Upper lobe of left lung (tissue), 6 donors: ENCODE measurements at regions not wholly inside any gene's neighbourhood (a gene's known extent, or its start where the extent isn't known, plus 50 kb on each side); places are given as distances from the start of the nearest gene placed in this dataset.

Source experiments
- ATAC-seq, 2 donors: fragments of 200-7000 bp; cut with Tn5 transposase; one replicate each; pipeline ENCODE4 v1.9.1; 2022; ENCODE audit warnings: mild to moderate bottlenecking in 2 of 2, moderate library complexity in 2 of 2; ENCODE audit not compliant: low FRiP score in 2 of 2
- DNase-seq, 2 donors: peaks; one replicate each; pipeline ENCODE4 v3.0.0-alpha.2; 2019 to 2020
- H3K27ac ChIP-seq, 4 donors: fragments of 200-600 bp; sonication (generic); one replicate each; pipeline ENCODE4 v1.5.1; 2016 to 2019
- H3K27me3 ChIP-seq, 4 donors: fragments of 200-600 bp; sonication (generic); one replicate each; pipeline ENCODE4 v1.5.1; 2017 to 2019
- H3K36me3 ChIP-seq, 4 donors: fragments of 200-600 bp; sonication (generic); one replicate each; pipeline ENCODE4 v1.5.1; 2016 to 2019
- H3K4me1 ChIP-seq, 4 donors: fragments of 200-600 bp; sonication (generic); one replicate each; pipeline ENCODE4 v1.5.1; 2018 to 2019
- H3K4me3 ChIP-seq, 4 donors: fragments of 200-600 bp; sonication (generic); one replicate each; pipeline ENCODE4 v1.5.1; 2017 to 2019; ENCODE audit warnings: mild to moderate bottlenecking in 2 of 4, moderate library complexity in 1 of 4
- H3K9me3 ChIP-seq, 4 donors: fragments of 200-600 bp; sonication (generic); one replicate each; pipeline ENCODE4 v1.5.1; 2018 to 2019
- CTCF ChIP-seq, 6 experiments: fragments of 450-650 bp in 4 of 6; fragments of 200-600 bp in 2 of 6; sonication (generic) in 2 of 6; IDR thresholded peaks; one replicate each; pipeline ENCODE4 v1.5.1; 2016 to 2019; ENCODE audit warnings: antibody characterized with exemption in 6 of 6
- EP300 ChIP-seq, 4 donors: sonication (generic); formaldehyde crosslinking; IDR thresholded peaks; one replicate each; pipeline ENCODE4 v1.5.1; 2017; ENCODE audit warnings: antibody characterized with exemption in 4 of 4, control low read depth in 2 of 4
- POLR2A ChIP-seq, 4 donors: fragments of 450-650 bp; IDR thresholded peaks; one replicate each; pipeline ENCODE4 v1.5.1; 2016 to 2017; ENCODE audit warnings: antibody characterized with exemption in 4 of 4, mild to moderate bottlenecking in 2 of 4
- POLR2AphosphoS5 ChIP-seq, 2 donors: sonication (generic); formaldehyde crosslinking; IDR thresholded peaks; one replicate each; pipeline ENCODE4 v1.5.1; 2017; ENCODE audit warnings: antibody characterized with exemption in 2 of 2
- WGBS, 2 donors: methylation state at CpG; one replicate each; pipeline ENCODE4 v1.1.5; 2017 to 2018; 5-methylcytosine and 5-hydroxymethylcytosine counted together
- donor health status: DM: no; HTN: no; CAD: no; lungs with moderate emphysema.
- donor health status: DM: no; HTN: yes; CAD: no; lungs with severe emphysema.

- Histone ChIP-seq H3K9me3 (peaks cover 0 to 10% (median 6%) of the 10 kb centered on the region in 4 donors), H3K27me3 (no peaks in the 10 kb centered on the region), H3K27ac (no peak overlapping the region), H3K36me3 (no peaks in the 10 kb centered on the region), H3K4me3 (no peak overlapping the region), H3K4me1 (no peaks in the 10 kb centered on the region)
- no peak for DNase-seq
- TF ChIP-seq CTCF (IDR thresholded peaks at IDR 0.05) (no peak), EP300 (IDR thresholded peaks at IDR 0.05) (no peak), POLR2A (IDR thresholded peaks at IDR 0.05) (no peak), POLR2AphosphoS5 (IDR thresholded peaks at IDR 0.05) (no peak)
- 35 to 37% methylated on average over 2 of the region's 2 CpGs for WGBS, 2 donors
- ATAC-seq, result no peak
These were observed 317.6 kb upstream of the GNPDA2 start for GRCh38 chr4:45043911-45044310.

GRCh38 chr4:45036677-45037076, 310.3 kb upstream of the GNPDA2 start:
- ATAC-seq (no peak), DNase-seq (no peak)
- Histone ChIP-seq H3K36me3 (no peaks in the 10 kb centered on the region), H3K27me3 (no peaks in the 10 kb centered on the region), H3K9me3 (no peaks in the 10 kb centered on the region), H3K27ac (no peak overlapping the region), H3K4me1 (no peaks in the 10 kb centered on the region), H3K4me3 (no peak overlapping the region)
- 69 to 79% methylated on average over 2 of the region's 2 CpGs for WGBS, 2 donors
- no peak for TF ChIP-seq CTCF (IDR thresholded peaks at IDR 0.05)
- no peak for TF ChIP-seq POLR2A (IDR thresholded peaks at IDR 0.05)
- no peak for TF ChIP-seq POLR2AphosphoS5 (IDR thresholded peaks at IDR 0.05)
- no peak for TF ChIP-seq EP300 (IDR thresholded peaks at IDR 0.05)

- TF ChIP-seq POLR2A (IDR thresholded peaks at IDR 0.05) (no peak), EP300 (IDR thresholded peaks at IDR 0.05) (no peak), CTCF (IDR thresholded peaks at IDR 0.05) (no peak), POLR2AphosphoS5 (IDR thresholded peaks at IDR 0.05) (no peak)
- WGBS, 2 donors, result 42 to 43% methylated on average over 5 of the region's 5 CpGs
These were observed 307.5 kb upstream of the GNPDA2 start for GRCh38 chr4:45033676-45034419.

DNA sequence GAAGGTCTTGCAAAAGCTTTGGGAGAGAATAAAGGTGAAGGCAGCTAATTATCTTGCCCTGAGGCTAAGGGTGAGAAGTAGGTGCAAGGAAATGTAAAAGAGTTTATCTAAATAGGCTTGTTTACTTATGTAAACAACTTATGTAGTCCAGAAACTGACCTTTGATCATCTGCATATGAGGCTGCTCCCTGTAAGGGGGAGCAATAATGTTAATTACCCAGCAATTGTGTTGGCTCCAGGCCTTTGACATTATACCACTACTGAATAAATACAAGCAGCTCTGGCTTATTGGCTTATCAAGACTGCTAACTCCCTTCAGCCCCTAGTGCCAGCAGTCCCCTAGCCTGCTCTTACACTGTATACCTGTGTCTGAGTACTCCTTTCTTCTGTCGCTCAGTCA, 303.7 kb upstream of the GNPDA2 start:
- Histone ChIP-seq H3K36me3 (no peaks in the 10 kb centered on the region), H3K4me1 (no peaks in the 10 kb centered on the region), H3K9me3 (no peaks in the 10 kb centered on the region), H3K27ac (no peak overlapping the region), H3K4me3 (no peak overlapping the region), H3K27me3 (no peaks in the 10 kb centered on the region)
- WGBS, 2 donors, result 92 to 100% methylated on average over 1 of the region's 1 CpG
- ATAC-seq (no peak), DNase-seq (no peak)
- TF ChIP-seq EP300 (IDR thresholded peaks at IDR 0.05), result no peak
- TF ChIP-seq CTCF (IDR thresholded peaks at IDR 0.05), result no peak
- no peak for TF ChIP-seq POLR2A (IDR thresholded peaks at IDR 0.05)
- no peak for TF ChIP-seq POLR2AphosphoS5 (IDR thresholded peaks at IDR 0.05)

More at GRCh38 chr4:45033676-45034419, 307.5 kb upstream of the GNPDA2 start:
- Histone ChIP-seq H3K27ac (no peak overlapping the region), H3K4me3 (no peak overlapping the region), H3K9me3 (no peaks in the 10 kb centered on the region), H3K4me1 (no peaks in the 10 kb centered on the region), H3K36me3 (no peaks in the 10 kb centered on the region), H3K27me3 (no peaks in the 10 kb centered on the region)
- ATAC-seq (no peak), DNase-seq (no peak)

DNA sequence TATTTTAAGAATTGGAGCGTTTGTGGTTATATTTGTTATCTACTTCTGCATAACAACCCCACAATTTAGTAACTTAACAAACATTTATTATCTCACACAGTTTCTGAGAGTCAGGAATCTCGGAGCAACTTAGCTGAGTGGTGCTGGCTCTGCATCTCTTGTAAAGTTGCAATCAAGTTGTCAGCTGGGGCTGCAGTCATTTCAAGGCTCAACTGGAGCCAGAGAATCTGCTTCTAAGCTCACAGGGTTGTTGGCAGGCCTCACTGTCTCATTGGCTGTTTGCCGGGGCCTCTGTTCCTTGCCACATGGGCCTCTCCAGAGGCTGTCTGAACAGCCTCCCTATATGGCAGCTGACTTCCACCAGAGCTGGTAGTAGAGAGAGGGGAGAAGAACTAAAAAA, 281.2 kb upstream of the GNPDA2 start:
- Histone ChIP-seq H3K4me1 (no peaks in the 10 kb centered on the region), H3K36me3 (no peaks in the 10 kb centered on the region), H3K9me3 (no peaks in the 10 kb centered on the region), H3K27me3 (no peaks in the 10 kb centered on the region), H3K27ac (no peak overlapping the region), H3K4me3 (no peak overlapping the region)
- DNase-seq (no peak), ATAC-seq (no peak)
- 45 to 72% methylated on average over 3 of the region's 3 CpGs for WGBS, 2 donors
- TF ChIP-seq POLR2AphosphoS5 (IDR thresholded peaks at IDR 0.05), result no peak
- TF ChIP-seq POLR2A (IDR thresholded peaks at IDR 0.05), result no peak
- TF ChIP-seq EP300 (IDR thresholded peaks at IDR 0.05), result no peak
- TF ChIP-seq CTCF (IDR thresholded peaks at IDR 0.05), result no peak
